ENCODE measurements at regions not wholly inside any gene's neighbourhood (a gene's known extent, or its start where the extent isn't known, plus 50 kb on each side); places are given as distances from the start of the nearest gene placed in this dataset.

- TF ChIP-seq, protein P1, sequence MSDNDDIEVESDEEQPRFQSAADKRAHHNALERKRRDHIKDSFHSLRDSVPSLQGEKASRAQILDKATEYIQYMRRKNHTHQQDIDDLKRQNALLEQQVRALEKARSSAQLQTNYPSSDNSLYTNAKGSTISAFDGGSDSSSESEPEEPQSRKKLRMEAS (IDR thresholded peaks at IDR 0.05; ENCODE audit: low read depth, low read length) = no peak
- TF ChIP-seq, protein P2, sequence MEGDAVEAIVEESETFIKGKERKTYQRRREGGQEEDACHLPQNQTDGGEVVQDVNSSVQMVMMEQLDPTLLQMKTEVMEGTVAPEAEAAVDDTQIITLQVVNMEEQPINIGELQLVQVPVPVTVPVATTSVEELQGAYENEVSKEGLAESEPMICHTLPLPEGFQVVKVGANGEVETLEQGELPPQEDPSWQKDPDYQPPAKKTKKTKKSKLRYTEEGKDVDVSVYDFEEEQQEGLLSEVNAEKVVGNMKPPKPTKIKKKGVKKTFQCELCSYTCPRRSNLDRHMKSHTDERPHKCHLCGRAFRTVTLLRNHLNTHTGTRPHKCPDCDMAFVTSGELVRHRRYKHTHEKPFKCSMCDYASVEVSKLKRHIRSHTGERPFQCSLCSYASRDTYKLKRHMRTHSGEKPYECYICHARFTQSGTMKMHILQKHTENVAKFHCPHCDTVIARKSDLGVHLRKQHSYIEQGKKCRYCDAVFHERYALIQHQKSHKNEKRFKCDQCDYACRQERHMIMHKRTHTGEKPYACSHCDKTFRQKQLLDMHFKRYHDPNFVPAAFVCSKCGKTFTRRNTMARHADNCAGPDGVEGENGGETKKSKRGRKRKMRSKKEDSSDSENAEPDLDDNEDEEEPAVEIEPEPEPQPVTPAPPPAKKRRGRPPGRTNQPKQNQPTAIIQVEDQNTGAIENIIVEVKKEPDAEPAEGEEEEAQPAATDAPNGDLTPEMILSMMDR (IDR thresholded peaks at IDR 0.05; ENCODE audit: low read depth, low read length) = no peak
- DNase-seq (ENCODE audit: low read depth) = peak; percentile 64
- H3K4me3 ChIP-seq (ENCODE audit: low read depth, low read length) = no peak overlapping the region
These were observed 169.4 kb upstream of the ADO start for GRCh38 chr10:62635127-62635526.

DNA sequence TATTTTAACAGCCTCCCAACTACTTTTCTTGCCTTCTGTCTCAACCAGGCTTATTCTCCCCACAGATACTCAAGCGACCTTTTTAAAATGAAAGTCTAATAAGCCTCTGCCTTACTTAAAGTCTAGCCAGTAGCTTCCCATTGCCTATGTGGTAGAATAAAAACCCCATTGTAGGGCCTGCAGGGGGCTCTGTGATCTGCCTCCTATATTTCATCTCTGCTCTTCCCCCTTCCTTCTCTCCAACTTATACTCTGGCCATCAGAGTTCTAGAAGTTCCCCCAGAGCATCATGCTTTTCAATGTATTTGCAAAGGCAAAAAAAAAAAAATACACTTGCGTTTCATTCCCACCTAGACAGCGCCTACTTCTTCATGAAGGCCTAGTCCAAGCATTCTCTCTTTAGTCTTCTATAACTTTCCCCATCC, 167.7 kb upstream of the ADO start:
- TF ChIP-seq, protein P2 (IDR thresholded peaks at IDR 0.05; ENCODE audit: low read depth, low read length) = peak; percentile 38
- TF ChIP-seq, protein P1 (IDR thresholded peaks at IDR 0.05; ENCODE audit: low read depth, low read length) = no peak
- DNase-seq (ENCODE audit: low read depth) = peak; percentile 61
- no peak overlapping the region for H3K4me3 ChIP-seq (ENCODE audit: low read depth, low read length)

DNA sequence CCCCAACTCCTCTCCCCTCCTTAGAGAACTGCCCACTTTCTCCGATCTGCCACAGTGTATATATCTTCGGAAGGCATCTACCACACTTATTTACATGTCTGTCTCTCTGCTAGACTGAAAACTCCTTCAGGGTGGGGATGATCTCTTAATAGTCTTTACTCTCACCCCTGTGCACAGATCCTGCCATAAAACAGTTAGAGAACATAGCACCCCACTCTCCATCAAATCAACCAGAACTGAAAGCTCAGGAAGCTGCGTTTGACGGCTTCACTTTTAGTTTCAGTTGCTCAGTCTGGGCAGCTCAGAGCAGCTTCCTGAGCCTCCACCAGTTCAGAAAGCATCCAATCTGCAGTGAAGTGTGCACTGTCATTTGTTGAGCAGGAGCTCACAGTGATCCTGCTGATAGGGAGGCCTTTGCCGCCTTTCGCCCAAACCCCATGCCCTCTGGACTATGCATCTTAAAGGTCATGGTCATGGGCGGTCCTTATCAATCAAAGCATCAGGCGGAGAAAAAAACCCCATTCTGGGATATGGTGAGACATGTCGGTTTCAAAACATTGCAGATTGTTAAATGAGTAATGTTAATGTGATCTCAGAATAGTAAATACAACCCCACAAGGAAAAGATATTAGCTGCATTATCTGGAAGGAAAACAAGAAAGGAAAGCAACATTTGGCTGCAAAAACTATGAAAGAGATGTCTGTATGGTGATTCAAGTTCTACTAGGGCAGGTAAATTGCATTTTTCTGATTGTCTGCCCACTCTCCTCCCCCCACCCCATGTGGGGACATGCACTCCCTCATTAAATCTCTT, 167.1 kb upstream of the ADO start:
- no peak overlapping the region for H3K4me3 ChIP-seq (ENCODE audit: low read depth, low read length)
- TF ChIP-seq, protein P1 (IDR thresholded peaks at IDR 0.05; ENCODE audit: low read depth, low read length) = peak; percentile 47
- TF ChIP-seq MYC (IDR thresholded peaks at IDR 0.05; ENCODE audit: low read depth, low read length) (0 out of 2 replicates have a peak, but pooled peaks have one; percentile 25), POLR2A (IDR thresholded peaks at IDR 0.05; ENCODE audit: extremely low read depth, insufficient read length) (no peak)
- DNase-seq (ENCODE audit: low read depth) = peak; percentile 67

DNA sequence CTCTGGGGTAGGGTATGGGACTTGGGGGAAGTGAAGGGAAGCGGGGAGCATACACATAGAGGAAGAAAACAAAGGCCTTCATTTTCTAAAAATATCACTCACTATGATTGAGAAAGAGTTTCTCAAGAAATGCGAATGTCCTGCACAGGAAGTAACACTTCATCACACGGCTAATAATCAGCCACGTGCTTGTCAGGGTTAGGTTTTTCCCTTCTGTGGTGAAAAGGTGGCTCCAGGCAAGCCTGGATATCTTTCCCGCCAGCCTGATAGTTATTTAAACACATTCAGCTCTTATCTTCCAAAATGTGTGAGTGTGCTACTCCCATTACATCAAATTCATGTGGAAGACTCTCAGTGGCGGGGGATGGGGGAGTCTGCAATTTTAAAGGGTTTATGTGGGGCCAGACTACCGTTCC, 166.4 kb upstream of the ADO start:
- TF ChIP-seq, protein P1 (IDR thresholded peaks at IDR 0.05; ENCODE audit: low read depth, low read length) = peak; percentile 99
- no peak for TF ChIP-seq POLR2A (IDR thresholded peaks at IDR 0.05; ENCODE audit: extremely low read depth, insufficient read length)
- TF ChIP-seq, protein P2 (IDR thresholded peaks at IDR 0.05; ENCODE audit: low read depth, low read length) = no peak
- TF ChIP-seq MYC (IDR thresholded peaks at IDR 0.05; ENCODE audit: low read depth, low read length) = peak; percentile 99
- DNase-seq (ENCODE audit: low read depth) = peak; percentile 85
- no peak overlapping the region for H3K4me3 ChIP-seq (ENCODE audit: low read depth, low read length)

GRCh38 chr10:62639144-62639543, 165.4 kb upstream of the ADO start:
- TF ChIP-seq POLR2A (IDR thresholded peaks at IDR 0.05; ENCODE audit: extremely low read depth, insufficient read length) = no peak
- no peak for TF ChIP-seq MYC (IDR thresholded peaks at IDR 0.05; ENCODE audit: low read depth, low read length)
- TF ChIP-seq, protein P2 (IDR thresholded peaks at IDR 0.05; ENCODE audit: low read depth, low read length) = no peak
- TF ChIP-seq, protein P1 (IDR thresholded peaks at IDR 0.05; ENCODE audit: low read depth, low read length) = no peak
- no peak overlapping the region for H3K4me3 ChIP-seq (ENCODE audit: low read depth, low read length)
- DNase-seq (ENCODE audit: low read depth) = no peak

GRCh38 chr10:62640411-62640810, 164.1 kb upstream of the ADO start:
- DNase-seq (ENCODE audit: low read depth) = no peak
- no peak overlapping the region for H3K4me3 ChIP-seq (ENCODE audit: low read depth, low read length)
- TF ChIP-seq POLR2A (IDR thresholded peaks at IDR 0.05; ENCODE audit: extremely low read depth, insufficient read length) = no peak
- no peak for TF ChIP-seq MYC (IDR thresholded peaks at IDR 0.05; ENCODE audit: low read depth, low read length)
- TF ChIP-seq, protein P1 (IDR thresholded peaks at IDR 0.05; ENCODE audit: low read depth, low read length) = no peak
- TF ChIP-seq, protein P2 (IDR thresholded peaks at IDR 0.05; ENCODE audit: low read depth, low read length) = no peak
